ENCODE measurements at regions not wholly inside any gene's neighbourhood (a gene's known extent, or its start where the extent isn't known, plus 50 kb on each side); places are given as distances from the start of the nearest gene placed in this dataset.

DNA sequence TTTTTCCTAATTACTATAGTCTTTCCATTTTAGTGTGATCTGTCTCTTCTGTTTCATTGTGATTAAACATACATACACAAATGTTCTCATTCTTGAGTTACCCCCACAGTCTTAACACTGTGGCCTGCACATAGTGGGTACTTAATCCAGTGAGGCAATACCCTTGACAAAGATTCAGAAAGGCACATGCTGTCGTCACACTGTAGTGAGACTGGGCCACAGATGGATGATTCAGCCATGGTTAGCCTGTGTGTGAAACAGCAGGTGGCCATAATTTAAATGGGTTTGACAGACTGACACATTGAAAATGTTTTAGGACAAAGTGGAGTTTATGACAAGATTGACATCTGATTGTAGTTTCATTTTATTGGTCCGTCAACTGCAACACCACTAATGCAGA lies 313.1 kb downstream of the C11orf87 start:
- TF ChIP-seq POLR2A (IDR thresholded peaks at IDR 0.05): no peak
- TF ChIP-seq, protein P1, sequence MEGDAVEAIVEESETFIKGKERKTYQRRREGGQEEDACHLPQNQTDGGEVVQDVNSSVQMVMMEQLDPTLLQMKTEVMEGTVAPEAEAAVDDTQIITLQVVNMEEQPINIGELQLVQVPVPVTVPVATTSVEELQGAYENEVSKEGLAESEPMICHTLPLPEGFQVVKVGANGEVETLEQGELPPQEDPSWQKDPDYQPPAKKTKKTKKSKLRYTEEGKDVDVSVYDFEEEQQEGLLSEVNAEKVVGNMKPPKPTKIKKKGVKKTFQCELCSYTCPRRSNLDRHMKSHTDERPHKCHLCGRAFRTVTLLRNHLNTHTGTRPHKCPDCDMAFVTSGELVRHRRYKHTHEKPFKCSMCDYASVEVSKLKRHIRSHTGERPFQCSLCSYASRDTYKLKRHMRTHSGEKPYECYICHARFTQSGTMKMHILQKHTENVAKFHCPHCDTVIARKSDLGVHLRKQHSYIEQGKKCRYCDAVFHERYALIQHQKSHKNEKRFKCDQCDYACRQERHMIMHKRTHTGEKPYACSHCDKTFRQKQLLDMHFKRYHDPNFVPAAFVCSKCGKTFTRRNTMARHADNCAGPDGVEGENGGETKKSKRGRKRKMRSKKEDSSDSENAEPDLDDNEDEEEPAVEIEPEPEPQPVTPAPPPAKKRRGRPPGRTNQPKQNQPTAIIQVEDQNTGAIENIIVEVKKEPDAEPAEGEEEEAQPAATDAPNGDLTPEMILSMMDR (IDR thresholded peaks at IDR 0.05): no peak
